ENCODE measurements at regions not wholly inside any gene's neighbourhood (a gene's known extent, or its start where the extent isn't known, plus 50 kb on each side); places are given as distances from the start of the nearest gene placed in this dataset.

DNA sequence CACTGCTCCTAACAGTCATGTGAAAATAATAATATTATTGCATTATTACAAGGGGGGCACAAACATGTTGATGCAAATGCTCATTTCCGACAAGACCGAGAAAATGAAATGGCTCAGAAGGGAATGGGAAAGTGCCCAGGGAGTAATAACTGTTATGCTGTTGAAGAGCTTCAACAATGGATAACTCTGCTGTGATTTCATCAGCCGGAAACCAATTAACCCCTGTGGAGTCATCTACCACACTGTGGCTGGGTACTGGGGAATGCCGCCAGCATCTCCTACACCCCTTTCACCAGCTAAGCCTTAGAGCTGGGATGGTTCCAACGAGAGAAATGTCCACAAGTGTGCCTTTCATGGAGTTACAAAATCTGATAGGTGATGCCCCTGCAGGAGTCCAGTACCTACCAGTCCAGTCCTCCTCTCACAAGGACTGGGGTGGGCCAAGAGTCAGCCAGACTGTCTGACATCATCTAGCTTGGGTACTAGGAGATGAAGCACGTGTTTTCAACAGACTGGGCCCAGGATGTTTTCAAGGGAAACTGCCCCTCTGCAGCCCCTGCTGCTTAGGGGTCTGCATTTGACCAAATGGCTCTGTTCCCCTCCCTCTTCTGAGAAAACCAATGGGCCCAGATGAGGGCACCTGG lies 509.3 kb upstream of the CCDC196 start:
- H2AFZ ChIP-seq = no peak overlapping the region
- no peaks in the 10 kb centered on the region for H3K27me3 ChIP-seq
- 95% methylated on average over 6 of the region's 6 CpGs for WGBS (ENCODE audit: low lambda C conversion rate, missing lambda C conversion rate)

DNA sequence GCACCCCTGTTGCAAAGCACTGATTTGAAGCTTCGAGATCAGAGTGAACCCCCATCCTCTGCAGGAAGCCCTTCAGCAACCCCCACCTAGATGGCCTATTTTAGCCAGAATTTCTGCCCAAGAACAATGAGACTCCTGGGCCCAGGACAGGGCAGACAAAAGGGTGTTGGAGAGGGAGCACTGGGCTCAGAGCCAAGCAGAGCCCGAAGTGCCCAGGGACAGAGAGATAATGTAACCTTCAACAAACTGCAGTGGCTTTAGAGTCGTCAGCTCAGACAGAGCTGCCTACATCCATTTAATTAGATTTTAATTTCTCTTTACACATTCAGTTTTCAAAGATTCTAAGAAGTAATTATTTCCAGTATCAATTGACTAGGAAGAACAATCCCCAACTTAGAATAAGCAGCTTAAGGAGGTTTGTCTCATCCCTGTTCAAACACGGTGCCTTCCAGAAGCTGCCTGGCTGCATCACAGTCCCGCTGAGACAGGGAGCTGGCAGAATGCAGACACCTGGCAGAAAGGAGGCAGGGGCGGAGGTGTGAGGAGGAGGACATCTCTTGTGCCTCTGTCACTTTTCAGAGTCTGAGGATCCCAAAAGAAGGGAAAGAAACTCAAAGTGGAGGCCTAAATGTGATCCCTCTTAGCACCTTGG lies 504.9 kb upstream of the CCDC196 start:
- TF ChIP-seq EZH2 (IDR thresholded peaks at IDR 0.05; ENCODE audit: borderline replicate concordance) (no peak), EZH2phosphoT487 (IDR thresholded peaks at IDR 0.05; ENCODE audit: low read depth, severe bottlenecking, unreplicated experiment) (no peak)
- TF ChIP-seq, protein P1, sequence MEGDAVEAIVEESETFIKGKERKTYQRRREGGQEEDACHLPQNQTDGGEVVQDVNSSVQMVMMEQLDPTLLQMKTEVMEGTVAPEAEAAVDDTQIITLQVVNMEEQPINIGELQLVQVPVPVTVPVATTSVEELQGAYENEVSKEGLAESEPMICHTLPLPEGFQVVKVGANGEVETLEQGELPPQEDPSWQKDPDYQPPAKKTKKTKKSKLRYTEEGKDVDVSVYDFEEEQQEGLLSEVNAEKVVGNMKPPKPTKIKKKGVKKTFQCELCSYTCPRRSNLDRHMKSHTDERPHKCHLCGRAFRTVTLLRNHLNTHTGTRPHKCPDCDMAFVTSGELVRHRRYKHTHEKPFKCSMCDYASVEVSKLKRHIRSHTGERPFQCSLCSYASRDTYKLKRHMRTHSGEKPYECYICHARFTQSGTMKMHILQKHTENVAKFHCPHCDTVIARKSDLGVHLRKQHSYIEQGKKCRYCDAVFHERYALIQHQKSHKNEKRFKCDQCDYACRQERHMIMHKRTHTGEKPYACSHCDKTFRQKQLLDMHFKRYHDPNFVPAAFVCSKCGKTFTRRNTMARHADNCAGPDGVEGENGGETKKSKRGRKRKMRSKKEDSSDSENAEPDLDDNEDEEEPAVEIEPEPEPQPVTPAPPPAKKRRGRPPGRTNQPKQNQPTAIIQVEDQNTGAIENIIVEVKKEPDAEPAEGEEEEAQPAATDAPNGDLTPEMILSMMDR (IDR thresholded peaks at IDR 0.05; ENCODE audit: poor library complexity) = no peak

More for the DNA sequence above, 509.3 kb upstream of the CCDC196 start:
- no peak for DNase-seq (ENCODE audit: low spot score)
- Histone ChIP-seq H3K4me2 (no peak overlapping the region), H3K79me2 (no peaks in the 10 kb centered on the region), H4K20me1 (ENCODE audit: insufficient read depth, poor library complexity, severe bottlenecking) (no peaks in the 10 kb centered on the region), H3K4me3 (no peak overlapping the region), H3K9me3 (ENCODE audit: low read depth) (no peaks in the 10 kb centered on the region), H3K27ac (no peak overlapping the region), H3K36me3 (replicated peaks; ENCODE audit: insufficient read depth, low read depth) (no peaks in the 10 kb centered on the region), H3K9me2 (replicated peaks; ENCODE audit: insufficient read depth) (no peaks in the 10 kb centered on the region), H3K4me1 (ENCODE audit: insufficient read depth) (no peaks in the 10 kb centered on the region)
- TF ChIP-seq, protein P1 (IDR thresholded peaks at IDR 0.05; ENCODE audit: poor library complexity) = no peak
- TF ChIP-seq EZH2 (IDR thresholded peaks at IDR 0.05; ENCODE audit: borderline replicate concordance) (no peak), EZH2phosphoT487 (IDR thresholded peaks at IDR 0.05; ENCODE audit: low read depth, severe bottlenecking, unreplicated experiment) (no peak)

GRCh38 chr14:65986041-65986440 lies 500.1 kb upstream of the CCDC196 start:
- Histone ChIP-seq H3K27ac (no peak overlapping the region), H2AFZ (no peak overlapping the region), H4K20me1 (ENCODE audit: insufficient read depth, poor library complexity, severe bottlenecking) (no peaks in the 10 kb centered on the region), H3K4me1 (ENCODE audit: insufficient read depth) (no peaks in the 10 kb centered on the region), H3K36me3 (replicated peaks; ENCODE audit: insufficient read depth, low read depth) (no peaks in the 10 kb centered on the region), H3K4me2 (no peak overlapping the region), H3K9me2 (replicated peaks; ENCODE audit: insufficient read depth) (no peaks in the 10 kb centered on the region), H3K4me3 (no peak overlapping the region), H3K27me3 (no peaks in the 10 kb centered on the region), H3K9me3 (ENCODE audit: low read depth) (no peaks in the 10 kb centered on the region), H3K79me2 (no peaks in the 10 kb centered on the region)
- WGBS (ENCODE audit: low lambda C conversion rate, missing lambda C conversion rate) = 5% methylated on average over 1 of the region's 1 CpG
- TF ChIP-seq, protein P1 (IDR thresholded peaks at IDR 0.05; ENCODE audit: poor library complexity) = no peak
- TF ChIP-seq EZH2phosphoT487 (IDR thresholded peaks at IDR 0.05; ENCODE audit: low read depth, severe bottlenecking, unreplicated experiment) = no peak
- TF ChIP-seq EZH2 (IDR thresholded peaks at IDR 0.05; ENCODE audit: borderline replicate concordance) = no peak
- DNase-seq (ENCODE audit: low spot score) = no peak

More for the DNA sequence above, 504.9 kb upstream of the CCDC196 start:
- no peak overlapping the region for H3K4me3 ChIP-seq
- no peaks in the 10 kb centered on the region for H3K4me1 ChIP-seq (ENCODE audit: insufficient read depth)
- no peaks in the 10 kb centered on the region for H3K9me2 ChIP-seq (replicated peaks; ENCODE audit: insufficient read depth)
- no peak overlapping the region for H3K27ac ChIP-seq
- no peak for DNase-seq (ENCODE audit: low spot score)
- no peaks in the 10 kb centered on the region for H3K27me3 ChIP-seq
- no peaks in the 10 kb centered on the region for H4K20me1 ChIP-seq (ENCODE audit: insufficient read depth, poor library complexity, severe bottlenecking)
- H2AFZ ChIP-seq = no peak overlapping the region
- H3K4me2 ChIP-seq = no peak overlapping the region
- H3K79me2 ChIP-seq = no peaks in the 10 kb centered on the region
- H3K36me3 ChIP-seq (replicated peaks; ENCODE audit: insufficient read depth, low read depth) = no peaks in the 10 kb centered on the region
- 77% methylated on average over 6 of the region's 6 CpGs for WGBS (ENCODE audit: low lambda C conversion rate, missing lambda C conversion rate)
- no peaks in the 10 kb centered on the region for H3K9me3 ChIP-seq (ENCODE audit: low read depth)

Measured in hepatocyte (in vitro differentiated cells).